GM19455 (cell line): ENCODE measurements at regions not wholly inside any gene's neighbourhood (a gene's known extent, or its start where the extent isn't known, plus 50 kb on each side); places are given as distances from the start of the nearest gene placed in this dataset.

Experiments used
- ATAC-seq: cut with Tn5 transposase; IDR thresholded peaks from one replicate; pipeline ENCODE4 v1.9.1; 2021; ENCODE audit not compliant: unreplicated experiment

- ATAC-seq: no peak
These were observed 259.0 kb downstream of the FOXD2 start for GRCh38 chr1:47696737-47697441.

GRCh38 chr1:47697616-47698335 lies 259.9 kb downstream of the FOXD2 start:
- ATAC-seq: no peak

- no peak for ATAC-seq
These were observed 261.8 kb downstream of the FOXD2 start for GRCh38 chr1:47699492-47700235.

GRCh38 chr1:47701283-47701682 lies 263.4 kb downstream of the FOXD2 start:
- no peak for ATAC-seq

GRCh38 chr1:47701741-47702515 lies 264.1 kb downstream of the FOXD2 start:
- no peak for ATAC-seq

- no peak for ATAC-seq
These were observed 265.4 kb downstream of the FOXD2 start for GRCh38 chr1:47703156-47703825.

GRCh38 chr1:47703981-47704596 lies 266.2 kb downstream of the FOXD2 start:
- no peak for ATAC-seq

- no peak for ATAC-seq
These were observed 267.8 kb downstream of the FOXD2 start for GRCh38 chr1:47705517-47706130.

- no peak for ATAC-seq
These were observed 269.7 kb downstream of the FOXD2 start for GRCh38 chr1:47707503-47707902.

GRCh38 chr1:47708019-47708535 lies 270.2 kb downstream of the FOXD2 start:
- no peak for ATAC-seq

GRCh38 chr1:47708658-47709018 lies 270.8 kb downstream of the FOXD2 start:
- ATAC-seq: no peak

- ATAC-seq: no peak
These were observed 271.4 kb downstream of the FOXD2 start for GRCh38 chr1:47709019-47709871.

- ATAC-seq: no peak
These were observed 272.0 kb downstream of the FOXD2 start for GRCh38 chr1:47709872-47710231.

GRCh38 chr1:47710329-47711071 lies 272.7 kb downstream of the FOXD2 start:
- ATAC-seq: peak; percentile 66
